GM20000 (cell line): ENCODE measurements at regions not wholly inside any gene's neighbourhood (a gene's known extent, or its start where the extent isn't known, plus 50 kb on each side); places are given as distances from the start of the nearest gene placed in this dataset.

Experiments used
- DNase-seq: peaks from one replicate; pipeline ENCODE4 v3.0.0; 2012; ENCODE audit warnings: low spot score
- TF ChIP-seq, protein P1 (sequence below): IDR thresholded peaks from 2 replicates; pipeline ENCODE4 v1.5.1; 2012; ENCODE audit warnings: mild to moderate bottlenecking, control low read depth; ENCODE audit errors: extremely low read depth, missing control alignments

DNA sequence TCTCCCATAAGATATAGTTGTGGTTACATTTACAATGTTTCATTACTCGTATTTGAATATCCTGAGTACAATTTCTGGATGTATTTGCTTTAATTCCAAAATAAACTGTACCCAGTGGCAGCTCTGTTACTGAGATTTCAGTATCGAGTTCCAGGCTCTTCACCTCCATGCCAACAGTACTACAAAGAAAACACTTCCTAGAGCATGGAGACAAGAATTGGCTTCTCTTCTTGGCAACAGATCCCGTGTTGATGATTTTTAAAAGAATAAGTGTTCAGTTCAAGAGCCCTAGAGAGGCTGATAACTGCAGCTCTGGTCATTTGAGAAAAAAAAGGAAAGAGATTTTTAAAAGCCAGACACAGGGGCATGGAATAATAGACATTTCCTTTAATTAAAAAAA is 302.8 kb downstream of the EFNB2 start:
- TF ChIP-seq, protein P1, sequence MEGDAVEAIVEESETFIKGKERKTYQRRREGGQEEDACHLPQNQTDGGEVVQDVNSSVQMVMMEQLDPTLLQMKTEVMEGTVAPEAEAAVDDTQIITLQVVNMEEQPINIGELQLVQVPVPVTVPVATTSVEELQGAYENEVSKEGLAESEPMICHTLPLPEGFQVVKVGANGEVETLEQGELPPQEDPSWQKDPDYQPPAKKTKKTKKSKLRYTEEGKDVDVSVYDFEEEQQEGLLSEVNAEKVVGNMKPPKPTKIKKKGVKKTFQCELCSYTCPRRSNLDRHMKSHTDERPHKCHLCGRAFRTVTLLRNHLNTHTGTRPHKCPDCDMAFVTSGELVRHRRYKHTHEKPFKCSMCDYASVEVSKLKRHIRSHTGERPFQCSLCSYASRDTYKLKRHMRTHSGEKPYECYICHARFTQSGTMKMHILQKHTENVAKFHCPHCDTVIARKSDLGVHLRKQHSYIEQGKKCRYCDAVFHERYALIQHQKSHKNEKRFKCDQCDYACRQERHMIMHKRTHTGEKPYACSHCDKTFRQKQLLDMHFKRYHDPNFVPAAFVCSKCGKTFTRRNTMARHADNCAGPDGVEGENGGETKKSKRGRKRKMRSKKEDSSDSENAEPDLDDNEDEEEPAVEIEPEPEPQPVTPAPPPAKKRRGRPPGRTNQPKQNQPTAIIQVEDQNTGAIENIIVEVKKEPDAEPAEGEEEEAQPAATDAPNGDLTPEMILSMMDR = no peak
- DNase-seq = no peak

DNA sequence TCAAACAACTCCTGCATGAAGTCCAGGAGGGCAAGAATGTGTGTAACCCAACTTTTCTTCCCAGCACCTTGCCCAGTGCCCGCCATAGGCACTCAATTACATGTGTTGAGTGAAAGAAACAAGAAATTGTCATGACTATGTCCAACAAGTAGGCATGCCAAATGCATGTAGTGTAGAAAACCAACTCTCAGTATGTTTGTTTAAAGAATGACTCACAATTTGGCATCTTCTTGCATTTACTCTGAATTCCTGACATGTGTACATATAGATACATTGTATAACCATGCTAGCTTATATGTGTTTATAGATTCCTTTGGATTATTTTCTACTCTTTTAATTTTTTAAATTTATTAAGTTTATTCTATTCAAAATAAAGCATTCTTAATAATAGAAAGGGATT is 305.0 kb downstream of the EFNB2 start:
- TF ChIP-seq, protein P1 = no peak
- DNase-seq = no peak

DNA sequence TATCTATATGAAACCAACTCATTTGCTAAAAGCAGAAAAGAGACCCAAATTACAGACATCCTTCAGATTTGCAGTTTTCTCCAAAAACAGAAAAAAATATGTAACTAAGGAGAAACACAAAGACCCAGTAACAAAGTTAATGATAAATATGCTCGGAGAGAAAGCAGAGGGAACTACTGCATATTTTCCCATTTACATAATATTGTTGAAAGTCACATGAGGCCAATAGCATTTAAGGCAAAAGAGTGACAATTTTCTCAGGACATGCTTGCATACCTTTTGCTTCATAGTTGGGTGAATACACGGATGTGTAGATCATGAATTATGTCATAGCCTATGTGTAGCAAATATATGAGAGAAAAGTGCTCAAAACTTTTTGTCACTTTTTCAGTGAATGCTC is 310.3 kb downstream of the EFNB2 start:
- DNase-seq = no peak
- TF ChIP-seq, protein P1 = no peak

DNA sequence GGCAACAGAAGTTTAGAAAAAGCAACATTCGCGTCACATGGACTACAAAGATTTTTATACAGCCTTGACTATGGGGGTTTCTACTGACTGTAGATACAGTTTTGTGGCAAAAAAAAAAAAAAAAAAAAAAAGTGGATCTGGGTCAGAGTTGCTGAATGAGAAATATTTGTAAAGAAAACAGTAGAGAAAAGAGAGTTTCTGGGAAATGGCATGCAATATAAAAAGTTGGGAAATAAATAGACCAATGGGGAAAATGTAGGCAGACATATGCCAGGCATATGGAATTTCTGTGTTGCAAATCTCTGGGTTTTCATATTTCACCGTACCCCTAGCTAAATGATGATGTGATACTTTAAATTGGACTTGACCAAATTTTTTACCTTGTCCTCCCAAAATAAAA is 315.3 kb downstream of the EFNB2 start:
- no peak for DNase-seq
- TF ChIP-seq, protein P1 = no peak

DNA sequence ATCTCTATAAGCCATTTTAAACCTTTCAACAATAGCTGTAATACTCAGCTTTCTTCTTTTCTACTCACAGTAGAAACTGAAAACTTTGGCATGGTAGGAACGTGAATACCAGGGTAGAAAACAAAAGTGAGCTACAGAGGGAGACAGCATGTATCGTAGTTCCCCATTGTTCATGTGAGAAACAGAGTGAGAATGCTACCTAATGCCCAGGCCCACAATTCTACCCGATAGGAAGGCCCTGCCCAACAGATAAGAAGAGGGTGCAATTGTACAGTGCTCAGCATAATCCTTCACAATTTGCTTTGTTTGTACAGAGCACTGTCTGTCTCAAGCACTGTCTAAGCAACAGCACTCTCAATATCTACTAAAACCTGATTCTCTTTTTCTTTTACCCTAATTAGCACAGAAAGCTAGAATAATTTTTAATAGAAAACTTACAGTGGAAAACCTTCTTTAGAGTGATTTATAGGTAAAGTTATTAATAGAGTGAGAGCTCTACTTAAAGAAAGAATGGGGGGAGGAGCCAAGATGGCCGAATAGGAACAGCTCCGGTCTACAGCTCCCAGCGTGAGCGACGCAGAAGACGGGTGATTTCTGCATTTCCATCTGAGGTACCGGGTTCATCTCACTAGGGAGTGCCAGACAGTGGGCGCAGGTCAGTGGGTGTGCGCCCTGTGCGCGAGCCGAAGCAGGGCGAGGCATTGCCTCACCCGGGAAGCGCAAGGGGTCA is 322.3 kb downstream of the EFNB2 start:
- TF ChIP-seq, protein P1 = no peak
- DNase-seq = no peak

DNA sequence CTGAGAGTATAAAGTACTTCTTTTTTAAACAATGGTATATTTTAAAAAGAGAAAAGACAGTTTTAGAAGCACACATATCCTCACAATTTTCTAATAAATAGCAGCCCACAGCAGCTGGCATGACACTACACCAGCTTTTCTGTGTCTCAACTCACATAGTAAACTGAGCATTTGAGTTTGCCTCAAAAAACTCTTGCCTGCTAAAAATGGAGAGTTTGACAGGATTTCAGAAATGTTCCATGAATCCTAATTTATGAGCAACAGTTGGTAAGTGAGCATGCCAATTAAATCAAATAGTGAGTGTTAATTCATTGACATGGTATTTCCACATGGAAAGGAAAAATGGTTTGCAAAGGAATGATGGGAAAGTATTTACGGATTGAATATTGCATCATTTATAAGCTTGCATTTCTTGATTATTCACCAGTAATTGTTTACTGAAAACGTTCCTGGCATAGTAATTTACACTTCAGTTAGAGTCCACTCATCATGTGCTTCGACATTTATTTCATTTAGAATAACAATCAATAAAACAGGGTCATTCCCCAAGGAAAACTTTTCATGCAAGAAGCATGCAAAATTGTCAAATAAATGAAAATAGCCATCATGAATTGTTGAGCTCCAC is 323.0 kb downstream of the EFNB2 start:
- DNase-seq = no peak
- TF ChIP-seq, protein P1 = no peak

DNA sequence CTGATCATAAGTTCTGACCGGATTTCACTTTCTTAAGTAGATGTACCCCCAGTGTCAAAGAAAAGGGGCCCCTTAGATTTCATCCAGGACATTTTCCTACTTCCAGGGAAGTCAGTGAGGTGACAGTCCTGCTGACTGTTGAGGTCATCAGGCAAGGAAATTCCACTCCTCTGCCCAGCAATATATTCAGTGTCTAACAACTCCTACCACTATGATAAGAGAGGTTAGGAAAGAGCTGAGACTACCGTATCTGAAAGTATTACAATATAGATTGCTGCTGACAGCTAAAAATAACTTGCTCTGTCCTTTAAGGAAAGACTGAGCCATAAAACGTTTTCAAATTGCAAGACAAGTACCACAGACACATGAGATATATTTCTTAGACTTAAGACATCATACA is 325.1 kb downstream of the EFNB2 start:
- TF ChIP-seq, protein P1 = no peak
- no peak for DNase-seq
